ENCODE measurements at regions not wholly inside any gene's neighbourhood (a gene's known extent, or its start where the extent isn't known, plus 50 kb on each side); places are given as distances from the start of the nearest gene placed in this dataset.

GRCh38 chr10:83678850-83679249 is 460.5 kb upstream of the GHITM start:
- no peak for TF ChIP-seq CTCF (IDR thresholded peaks at IDR 0.05; ENCODE audit: low read depth, low read length)
- no peak for DNase-seq (ENCODE audit: low read depth in 2 of 2)
- no peak overlapping the region for H3K4me3 ChIP-seq (replicated peaks in 1 of 2; ENCODE audit: low read depth in 2 of 2, low read length in 2 of 2)

- H3K4me3 ChIP-seq (replicated peaks in 1 of 2; ENCODE audit: low read depth in 2 of 2, low read length in 2 of 2): no peak overlapping the region
- no peak for TF ChIP-seq CTCF (IDR thresholded peaks at IDR 0.05; ENCODE audit: low read depth, low read length)
- DNase-seq (ENCODE audit: low read depth in 2 of 2): no peak
These were observed 458.8 kb upstream of the GHITM start for GRCh38 chr10:83680470-83680891.

GRCh38 chr10:83682414-83682813 is 456.9 kb upstream of the GHITM start:
- no peak for TF ChIP-seq CTCF (IDR thresholded peaks at IDR 0.05; ENCODE audit: low read depth, low read length)
- no peak overlapping the region for H3K4me3 ChIP-seq (replicated peaks in 1 of 2; ENCODE audit: low read depth in 2 of 2, low read length in 2 of 2)
- DNase-seq (ENCODE audit: low read depth in 2 of 2): no peak

GRCh38 chr10:83685458-83685857 is 453.9 kb upstream of the GHITM start:
- H3K4me3 ChIP-seq (replicated peaks in 1 of 2; ENCODE audit: low read depth in 2 of 2, low read length in 2 of 2): no peak overlapping the region
- peak; percentile 1 to 8 for DNase-seq (ENCODE audit: low read depth in 2 of 2)
- no peak for TF ChIP-seq CTCF (IDR thresholded peaks at IDR 0.05; ENCODE audit: low read depth, low read length)

GRCh38 chr10:83691791-83692596 is 447.3 kb upstream of the GHITM start:
- TF ChIP-seq CTCF (IDR thresholded peaks at IDR 0.05; ENCODE audit: low read depth, low read length): no peak
- no peak for DNase-seq (ENCODE audit: low read depth in 2 of 2)
- H3K4me3 ChIP-seq (replicated peaks in 1 of 2; ENCODE audit: low read depth in 2 of 2, low read length in 2 of 2): no peak overlapping the region

- no peak for DNase-seq (ENCODE audit: low read depth in 2 of 2)
- no peak for TF ChIP-seq CTCF (IDR thresholded peaks at IDR 0.05; ENCODE audit: low read depth, low read length)
- H3K4me3 ChIP-seq (replicated peaks in 1 of 2; ENCODE audit: low read depth in 2 of 2, low read length in 2 of 2): no peak overlapping the region
These were observed 440.4 kb upstream of the GHITM start for GRCh38 chr10:83698899-83699298.

- TF ChIP-seq CTCF (IDR thresholded peaks at IDR 0.05; ENCODE audit: low read depth, low read length): no peak
- no peak overlapping the region for H3K4me3 ChIP-seq (replicated peaks in 1 of 2; ENCODE audit: low read depth in 2 of 2, low read length in 2 of 2)
- DNase-seq (ENCODE audit: low read depth in 2 of 2): no peak
These were observed 437.5 kb upstream of the GHITM start for GRCh38 chr10:83701799-83702198.

Data from cardiac fibroblast (primary cell).